Neural progenitor cell (in vitro differentiated cells): ENCODE measurements at regions not wholly inside any gene's neighbourhood (a gene's known extent, or its start where the extent isn't known, plus 50 kb on each side); places are given as distances from the start of the nearest gene placed in this dataset.

ENCODE experiments used
- CTCF ChIP-seq: fragments of 200-600 bp; sonication (generic); IDR thresholded peaks from 2 replicates; pipeline ENCODE4 v1.5.1; 2017; ENCODE audit warnings: antibody characterized with exemption, mild to moderate bottlenecking
- EZH2 ChIP-seq: fragments of 200-600 bp; sonication (generic); IDR thresholded peaks from 2 replicates; pipeline ENCODE4 v1.6.1; 2017; ENCODE audit warnings: antibody characterized with exemption, mild to moderate bottlenecking, moderate library complexity
- EZH2phosphoT487 ChIP-seq: fragments of 200-600 bp; sonication (generic); IDR thresholded peaks from 2 replicates; pipeline ENCODE4 v1.6.1; 2017; ENCODE audit warnings: antibody characterized with exemption

GRCh38 chr10:33706191-33706590, 371.7 kb upstream of the NRP1 start:
- TF ChIP-seq EZH2 (no peak), CTCF (no peak), EZH2phosphoT487 (no peak)
